ENCODE measurements at regions not wholly inside any gene's neighbourhood (a gene's known extent, or its start where the extent isn't known, plus 50 kb on each side); places are given as distances from the start of the nearest gene placed in this dataset.
A peak's percentile ranks its signal among the peaks of the same experiment; 100 is the strongest.

GRCh38 chr9:88789785-88790184 is 201.5 kb upstream of the S1PR3 start:
- no peak for DNase-seq (ENCODE audit: low read depth, low spot score)

GRCh38 chr9:88791105-88791805 is 200.0 kb upstream of the S1PR3 start:
- DNase-seq (ENCODE audit: low read depth, low spot score) = no peak

GRCh38 chr9:88792502-88792901 is 198.8 kb upstream of the S1PR3 start:
- no peak for DNase-seq (ENCODE audit: low read depth, low spot score)

- no peak for DNase-seq (ENCODE audit: low read depth, low spot score)
Measured at GRCh38 chr9:88794100-88794499, 197.2 kb upstream of the S1PR3 start.

- DNase-seq (ENCODE audit: low read depth, low spot score) = no peak
Measured at GRCh38 chr9:88796947-88797346, 194.3 kb upstream of the S1PR3 start.

- DNase-seq (ENCODE audit: low read depth, low spot score) = no peak
Measured at GRCh38 chr9:88798476-88798875, 192.8 kb upstream of the S1PR3 start.

- no peak for DNase-seq (ENCODE audit: low read depth, low spot score)
Measured at GRCh38 chr9:88799541-88800328, 191.5 kb upstream of the S1PR3 start.

GRCh38 chr9:88800329-88800682 is 191.0 kb upstream of the S1PR3 start:
- no peak for DNase-seq (ENCODE audit: low read depth, low spot score)

GRCh38 chr9:88801214-88801796 is 190.0 kb upstream of the S1PR3 start:
- DNase-seq (ENCODE audit: low read depth, low spot score) = no peak

- no peak for DNase-seq (ENCODE audit: low read depth, low spot score)
Measured at GRCh38 chr9:88802533-88802932, 188.7 kb upstream of the S1PR3 start.

GRCh38 chr9:88803546-88804253 is 187.6 kb upstream of the S1PR3 start:
- peak; percentile 15 for DNase-seq (ENCODE audit: low read depth, low spot score)

GRCh38 chr9:88804254-88804596 is 187.0 kb upstream of the S1PR3 start:
- DNase-seq (ENCODE audit: low read depth, low spot score) = no peak

GRCh38 chr9:88805217-88805943 is 185.9 kb upstream of the S1PR3 start:
- no peak for DNase-seq (ENCODE audit: low read depth, low spot score)

- DNase-seq (ENCODE audit: low read depth, low spot score) = no peak
Measured at GRCh38 chr9:88807426-88807825, 183.8 kb upstream of the S1PR3 start.

GRCh38 chr9:88808019-88808656 is 183.1 kb upstream of the S1PR3 start:
- DNase-seq (ENCODE audit: low read depth, low spot score) = no peak

- no peak for DNase-seq (ENCODE audit: low read depth, low spot score)
Measured at GRCh38 chr9:88808761-88809354, 182.4 kb upstream of the S1PR3 start.

- DNase-seq (ENCODE audit: low read depth, low spot score) = no peak
Measured at GRCh38 chr9:88809355-88810161, 181.7 kb upstream of the S1PR3 start.

- DNase-seq (ENCODE audit: low read depth, low spot score) = no peak
Measured at GRCh38 chr9:88810826-88811225, 180.4 kb upstream of the S1PR3 start.

- DNase-seq (ENCODE audit: low read depth, low spot score) = no peak
Measured at GRCh38 chr9:88811511-88811910, 179.8 kb upstream of the S1PR3 start.

Measured in pulmonary artery endothelial cell (primary cell).